ENCODE measurements at regions not wholly inside any gene's neighbourhood (a gene's known extent, or its start where the extent isn't known, plus 50 kb on each side); places are given as distances from the start of the nearest gene placed in this dataset.

- TF ChIP-seq CTCF (conservative IDR thresholded peaks at IDR 0.05; ENCODE audit: low read depth, low read length) (no peak), EZH2 (IDR thresholded peaks at IDR 0.05; ENCODE audit: borderline replicate concordance, low read depth, low read length, poor library complexity, severe bottlenecking) (no peak)
These were observed 215.3 kb upstream of the SOX9 start for GRCh38 chr17:71905376-71906031.
